Sciatic nerve (tissue), 2 donors: ENCODE measurements at regions not wholly inside any gene's neighbourhood (a gene's known extent, or its start where the extent isn't known, plus 50 kb on each side); places are given as distances from the start of the nearest gene placed in this dataset.

Source experiments
- ATAC-seq: fragments of 200-7000 bp; cut with Tn5 transposase; one replicate; pipeline ENCODE4 v1.9.1; 2020; ENCODE audit warnings: mild to moderate bottlenecking, moderate library complexity
- DNase-seq: peaks from one replicate; pipeline ENCODE4 v3.0.0-alpha.2; 2020; ENCODE audit warnings: low spot score
- intact Hi-C: fragments of 100-400 bp; cut with DNase I; formaldehyde crosslinking; loops from one replicate; pipeline ENCODE4 v1.14.2; 2022
- donor health status: DM: no; HTN: no; CAD: no.
- donor health status: DM: no; HTN: no; CAD: no.

DNA sequence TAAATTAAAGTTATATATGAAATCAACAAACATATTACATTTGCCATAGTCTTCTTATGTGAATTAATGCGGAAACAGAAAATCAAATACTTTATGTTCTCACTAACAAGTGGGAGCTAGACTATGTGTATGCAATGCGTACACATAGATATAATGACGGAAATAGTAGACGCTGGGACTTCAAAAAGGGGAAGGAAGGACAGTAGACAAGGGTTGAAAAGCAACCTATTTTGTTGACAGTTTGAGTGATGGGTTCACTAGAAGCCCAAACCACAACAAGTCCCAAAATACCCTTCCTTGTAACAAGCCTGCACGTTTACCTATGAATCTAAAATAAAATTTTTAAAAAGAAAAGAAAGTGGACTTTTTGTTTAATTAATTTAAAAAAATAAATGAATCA lies 430.8 kb upstream of the CNTN5 start:
- intact Hi-C loops, result no loop called here
- ATAC-seq, result no peak
- DNase-seq, result no peak

DNA sequence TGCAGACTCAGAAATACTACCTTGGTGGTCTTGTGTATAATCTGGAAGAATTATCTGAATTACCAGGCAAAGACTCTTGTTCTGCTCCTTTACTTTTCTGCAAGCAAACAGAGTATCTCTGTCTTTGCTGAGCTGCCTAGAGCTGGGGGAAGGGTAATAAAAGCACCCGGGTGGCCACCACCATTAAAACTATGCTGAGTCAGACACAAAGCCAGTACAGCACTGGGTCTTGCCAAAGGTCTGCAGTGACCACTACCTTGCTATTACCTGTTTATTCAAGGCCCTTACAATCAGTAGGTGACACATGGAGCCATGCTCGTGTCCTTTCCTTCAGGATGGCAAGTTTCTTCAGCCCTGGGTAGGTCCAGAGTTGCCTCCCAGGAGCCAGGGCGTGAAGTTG lies 420.6 kb upstream of the CNTN5 start:
- DNase-seq, result no peak
- intact Hi-C loops, result no loop called here
- no peak for ATAC-seq

GRCh38 chr11:98600786-98601773 lies 419.7 kb upstream of the CNTN5 start:
- ATAC-seq (no peak), DNase-seq (no peak)
- intact Hi-C loops, result no loop called here

DNA sequence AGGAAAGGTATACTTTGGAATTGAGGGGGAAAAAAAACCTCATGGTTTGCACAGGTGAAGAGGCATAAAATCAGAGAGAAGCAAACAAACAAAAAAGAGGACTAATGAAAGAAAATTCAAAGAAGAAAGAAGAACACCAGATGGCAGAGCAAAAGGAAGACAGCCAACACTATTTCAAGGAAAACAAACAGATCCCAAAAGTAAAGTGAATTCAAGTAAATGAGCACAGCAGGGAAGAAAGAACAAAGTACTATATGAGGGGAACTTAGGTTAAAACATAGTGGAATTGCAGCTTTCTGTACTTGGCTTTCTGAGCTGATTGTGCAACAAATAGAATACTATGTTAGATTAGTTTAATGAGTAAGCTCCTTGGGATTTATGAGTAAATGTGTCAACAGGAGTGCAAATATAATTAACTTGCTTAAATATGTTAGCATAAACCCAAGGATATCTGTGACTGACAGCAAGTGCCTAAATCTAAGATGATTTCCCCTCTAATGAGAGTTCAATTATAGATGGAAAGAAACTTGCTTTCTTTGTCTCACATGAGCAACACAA lies 404.6 kb upstream of the CNTN5 start:
- ATAC-seq (no peak), DNase-seq (no peak)
- intact Hi-C loops, result no loop called here

DNA sequence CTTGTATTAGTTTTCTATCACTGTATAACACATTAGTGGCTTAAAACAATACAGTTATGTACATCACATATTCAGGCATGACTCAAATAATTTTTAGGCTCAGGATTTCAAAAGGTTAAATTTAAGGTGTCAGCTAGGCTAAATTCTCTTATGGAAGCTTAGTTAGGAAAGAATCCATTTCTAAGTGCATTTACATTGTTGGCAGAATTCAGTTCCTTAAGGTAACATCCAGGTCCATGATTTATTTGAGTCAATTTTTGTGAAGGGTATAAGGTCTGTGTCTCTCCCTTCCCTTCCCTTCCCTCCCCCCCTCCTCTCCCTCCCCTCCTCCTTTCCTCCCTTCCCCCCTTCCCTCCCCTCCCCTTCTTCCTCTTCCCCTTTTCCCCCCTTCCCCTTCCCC lies 399.0 kb upstream of the CNTN5 start:
- intact Hi-C loops, result no loop called here
- ATAC-seq (no peak), DNase-seq (no peak)

DNA sequence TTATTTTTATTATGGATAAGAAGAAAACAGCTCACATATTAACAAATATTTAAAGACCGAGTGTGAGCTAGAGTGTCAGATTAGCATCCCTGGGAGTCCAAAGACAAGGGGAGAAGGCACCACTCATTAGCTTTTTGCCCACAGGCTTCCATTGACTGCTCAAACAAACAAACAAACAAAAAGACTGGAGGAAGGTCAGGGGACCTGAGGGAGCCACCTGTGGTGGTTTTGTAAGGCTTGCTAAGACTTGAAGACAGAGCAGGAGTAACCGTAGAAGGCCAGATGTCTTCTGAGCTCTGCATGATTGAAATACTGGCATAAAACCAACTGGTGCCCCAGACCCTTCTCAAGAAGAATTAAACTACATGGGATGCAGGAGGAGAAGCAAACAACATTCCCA lies 395.2 kb upstream of the CNTN5 start:
- ATAC-seq, result no peak
- intact Hi-C loops, result no loop called here

DNA sequence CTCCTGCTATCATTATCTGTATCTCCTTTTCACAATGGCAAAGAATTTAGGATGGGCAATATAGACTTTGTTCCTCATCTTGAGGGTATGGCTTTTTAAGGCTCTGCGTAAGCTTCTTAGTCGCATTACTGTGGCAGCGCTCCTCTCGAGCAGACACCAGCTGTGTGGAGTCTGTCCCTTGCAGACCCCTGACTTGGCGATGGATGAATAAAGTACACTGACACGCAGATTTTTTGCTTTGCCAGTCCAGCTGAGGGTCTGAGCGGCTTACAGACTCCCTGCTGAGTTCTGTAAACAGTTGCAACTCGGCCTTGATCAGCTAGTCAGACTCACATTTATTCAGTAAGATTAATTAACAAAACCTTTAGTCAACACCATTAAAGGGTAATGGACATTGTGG lies 390.0 kb upstream of the CNTN5 start:
- ATAC-seq (no peak), DNase-seq (no peak)
- intact Hi-C loops, result no loop called here

More for the DNA sequence above, 395.2 kb upstream of the CNTN5 start:
- DNase-seq, result no peak

- ATAC-seq, result no peak
- DNase-seq, result no peak
- intact Hi-C loops, result no loop called here
Observed at GRCh38 chr11:98657711-98658110, 363.0 kb upstream of the CNTN5 start.

- DNase-seq (no peak), ATAC-seq (no peak)
- intact Hi-C loops, result no loop called here
Observed at GRCh38 chr11:98659431-98659830, 361.3 kb upstream of the CNTN5 start.

GRCh38 chr11:98674390-98674789 lies 346.4 kb upstream of the CNTN5 start:
- ATAC-seq, result no peak
- DNase-seq, result no peak
- intact Hi-C loops, result no loop called here

DNA sequence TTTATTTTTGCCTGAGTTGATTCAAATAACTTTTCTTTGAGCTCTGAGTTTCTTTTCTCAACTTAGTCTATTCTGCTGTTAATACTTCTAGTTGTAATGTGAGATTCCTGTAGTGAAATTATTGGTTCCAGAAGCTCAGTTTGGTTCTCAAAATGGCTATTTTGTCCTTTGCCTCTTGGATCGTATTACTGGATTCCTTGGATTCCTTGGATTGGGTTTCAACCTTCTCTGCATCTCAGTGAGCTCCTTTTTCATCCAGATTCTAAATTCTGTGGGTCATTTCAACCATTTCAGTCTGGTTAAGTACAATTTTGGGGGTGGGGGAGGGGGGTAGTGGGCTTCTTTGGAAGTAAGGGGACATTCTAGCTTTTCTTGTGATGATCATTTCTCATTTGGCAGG lies 341.1 kb upstream of the CNTN5 start:
- no peak for ATAC-seq
- DNase-seq, result no peak
- intact Hi-C loops, result no loop called here

DNA sequence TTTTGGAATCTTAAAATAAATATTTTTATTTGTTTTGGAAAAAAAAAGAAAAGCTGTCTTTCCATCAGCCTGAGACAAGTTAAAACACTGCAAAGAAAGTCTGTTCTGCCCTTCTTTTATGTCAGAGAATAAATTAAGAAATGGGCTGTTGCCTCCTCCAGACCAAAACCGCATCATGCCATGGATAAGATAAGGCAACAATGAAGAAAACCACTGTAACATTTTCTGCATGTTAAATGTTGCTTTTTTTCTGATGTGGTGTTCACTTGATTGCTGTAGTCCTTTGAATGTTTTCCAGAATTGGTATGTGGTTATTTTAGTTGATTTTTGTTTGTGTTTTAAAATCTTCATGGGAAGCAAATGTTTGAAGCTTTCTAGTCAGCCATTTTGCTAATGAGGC lies 319.2 kb upstream of the CNTN5 start:
- intact Hi-C loops, result no loop called here
- DNase-seq (no peak), ATAC-seq (no peak)

DNA sequence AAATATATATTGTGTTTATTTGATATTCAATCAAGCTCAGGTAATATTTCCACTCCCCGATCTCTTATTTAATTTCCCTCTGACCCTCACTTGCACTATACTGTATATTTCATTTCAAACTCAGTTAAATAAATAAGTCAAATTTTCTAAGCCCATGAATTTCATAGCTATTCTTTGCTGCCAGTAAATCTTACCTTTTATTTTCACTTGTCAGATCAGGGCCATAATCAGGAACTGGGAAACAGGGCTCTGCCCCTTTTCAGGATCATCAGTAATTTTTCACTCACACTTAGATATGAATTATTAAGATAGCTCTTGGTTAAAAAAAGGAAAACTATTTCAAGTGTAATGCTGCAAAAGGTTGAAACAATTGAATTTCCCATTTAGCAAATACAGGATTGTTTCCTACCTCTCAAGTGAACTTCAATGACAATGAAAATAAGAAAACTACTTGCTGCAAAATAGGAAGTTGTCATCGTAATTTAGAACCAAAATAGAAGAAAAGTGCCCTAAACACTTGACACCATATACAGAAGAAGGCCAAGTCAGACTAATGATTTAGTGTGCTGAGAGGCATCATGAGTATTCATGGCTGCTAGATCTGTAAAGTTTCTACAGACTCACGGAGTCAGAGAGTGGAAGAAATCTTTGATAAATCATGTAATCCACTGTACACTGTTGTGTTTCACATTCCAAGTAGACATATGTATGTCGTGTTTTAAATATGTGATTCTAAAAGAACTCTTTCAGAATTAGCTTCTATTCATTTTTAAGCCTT lies 316.8 kb upstream of the CNTN5 start:
- intact Hi-C loops, result no loop called here
- ATAC-seq (no peak), DNase-seq (no peak)

- intact Hi-C loops, result no loop called here
- DNase-seq (no peak), ATAC-seq (no peak)
Observed at GRCh38 chr11:98710026-98710425, 310.7 kb upstream of the CNTN5 start.

DNA sequence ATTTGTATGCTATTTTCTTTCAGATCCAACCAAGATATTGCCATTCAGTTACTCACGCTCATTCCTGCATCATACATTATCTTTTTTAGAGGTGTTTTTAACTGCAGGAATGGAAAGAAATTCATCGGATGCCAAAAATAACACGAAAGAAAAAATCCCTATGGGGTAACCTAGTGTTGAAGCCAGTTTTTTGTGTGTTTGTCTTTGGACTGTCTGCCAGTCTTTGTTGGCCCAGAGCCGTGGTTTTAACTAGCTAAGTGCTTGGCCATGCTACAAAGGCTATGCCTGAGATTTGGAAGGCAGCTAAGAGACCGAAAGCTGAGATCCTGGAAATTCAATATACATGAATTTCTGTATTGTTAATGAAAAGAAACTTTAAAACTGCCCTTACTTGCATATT lies 309.8 kb upstream of the CNTN5 start:
- DNase-seq (no peak), ATAC-seq (no peak)
- intact Hi-C loops, result no loop called here

GRCh38 chr11:98720951-98721350 lies 299.8 kb upstream of the CNTN5 start:
- ATAC-seq (no peak), DNase-seq (no peak)
- intact Hi-C loops, result no loop called here

GRCh38 chr11:98725471-98725870 lies 295.3 kb upstream of the CNTN5 start:
- ATAC-seq, result no peak
- intact Hi-C loops, result no loop called here
- no peak for DNase-seq

DNA sequence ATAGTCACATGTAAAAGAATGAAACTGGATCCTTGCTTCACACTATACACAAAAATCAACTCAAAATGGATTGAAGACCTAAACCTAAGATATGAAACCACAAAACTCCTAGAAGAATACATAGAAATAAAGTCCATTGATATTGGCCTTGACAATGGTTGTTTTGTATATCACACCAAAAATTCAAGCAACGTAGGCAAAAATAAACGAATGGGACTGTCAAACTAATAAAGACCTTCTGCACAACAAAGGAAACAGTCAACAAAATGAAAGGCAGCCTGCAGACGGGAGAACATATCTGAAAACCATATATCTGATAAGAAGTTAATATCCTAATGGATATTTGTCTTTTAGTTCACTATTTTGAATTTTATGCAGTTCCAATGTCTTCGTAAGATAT lies 292.3 kb upstream of the CNTN5 start:
- ATAC-seq, result no peak
- intact Hi-C loops, result no loop called here
- DNase-seq, result no peak

DNA sequence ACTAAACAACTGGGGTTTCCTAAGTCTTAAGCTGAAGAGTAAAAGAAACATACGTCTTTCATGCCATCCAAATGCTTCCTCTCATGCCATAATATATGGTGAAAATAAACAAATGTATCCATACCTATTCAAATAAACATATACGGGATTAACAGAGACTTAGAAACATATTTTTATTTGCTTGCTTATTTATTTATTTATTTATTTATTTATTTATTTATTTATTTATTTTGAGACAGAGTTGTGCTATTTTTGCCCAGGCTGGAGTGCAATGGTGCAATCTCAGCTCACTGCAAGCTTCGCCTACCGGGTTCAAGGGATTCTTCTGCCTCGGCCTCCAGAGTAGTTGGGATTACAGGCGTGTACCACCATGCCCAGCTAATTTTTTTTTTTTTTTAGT lies 291.6 kb upstream of the CNTN5 start:
- ATAC-seq (no peak), DNase-seq (no peak)
- intact Hi-C loops, result no loop called here

DNA sequence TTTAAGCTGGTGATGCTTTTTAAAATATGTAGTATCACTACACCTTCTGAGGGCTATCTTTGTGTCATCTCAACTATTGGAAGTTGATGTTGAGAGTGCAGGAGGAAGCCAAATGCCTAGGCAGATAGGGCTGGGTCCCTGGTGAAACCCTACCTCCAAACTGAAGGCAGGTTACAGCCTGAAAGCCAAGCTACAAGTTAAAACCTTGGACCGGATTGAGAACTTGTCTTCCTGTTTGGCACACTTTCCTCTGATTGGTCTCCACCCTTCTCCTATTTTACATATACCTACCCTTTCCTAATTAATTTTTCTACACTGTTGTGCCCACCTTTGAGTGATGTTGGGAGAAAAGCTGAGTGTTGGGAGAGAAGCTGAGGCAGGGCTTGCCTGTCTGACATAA lies 287.8 kb upstream of the CNTN5 start:
- intact Hi-C loops, result no loop called here
- ATAC-seq, result no peak

More for the DNA sequence above, 287.8 kb upstream of the CNTN5 start:
- DNase-seq, result no peak
